Adrenal gland (tissue), 9 donors: ENCODE measurements at regions not wholly inside any gene's neighbourhood (a gene's known extent, or its start where the extent isn't known, plus 50 kb on each side); places are given as distances from the start of the nearest gene placed in this dataset.
A peak's percentile ranks its signal among the peaks of the same experiment; 100 is the strongest.

Source experiments
- DNase-seq, 7 donors: peaks; one replicate each; pipeline ENCODE4 v3.0.0-alpha.2; 2019 to 2020
- H3K27ac ChIP-seq, 5 donors: fragments of 200-600 bp; sonication (generic) in 4 of 5; 1 replicate in 3 of 5; 2 replicates in 2 of 5; pipeline versions ENCODE4 v1.5.1 to v1.8.0; 2016 to 2020; ENCODE audit warnings: mild to moderate bottlenecking in 1 of 5
- H3K27me3 ChIP-seq: fragments of 200-600 bp; 2 replicates; pipeline ENCODE4 v1.8.0; 2021
- H3K36me3 ChIP-seq, 2 donors: fragments of 200-600 bp; replicated peaks in 1 of 2; 1 replicate in 1 of 2; 2 replicates in 1 of 2; pipeline versions ENCODE4 v1.5.1 to v1.8.0; 2018 to 2022
- H3K4me1 ChIP-seq, 2 donors: fragments of 200-600 bp; replicated peaks in 1 of 2; 1 replicate in 1 of 2; 2 replicates in 1 of 2; pipeline versions ENCODE4 v1.5.1 to v1.8.0; 2018 to 2021
- H3K4me3 ChIP-seq, 4 donors: fragments of 200-600 bp; sonication (generic) in 3 of 4; one replicate each; pipeline ENCODE4 v1.5.1; 2016 to 2018
- H3K9me3 ChIP-seq, 3 donors: fragments of 200-600 bp; sonication (generic) in 1 of 3; replicated peaks in 1 of 3; 1 replicate in 2 of 3; 2 replicates in 1 of 3; pipeline versions ENCODE4 v1.5.1 to v1.8.0; 2016 to 2021
- POLR2A ChIP-seq, 2 donors: fragments of 450-650 bp; IDR thresholded peaks; one replicate each; pipeline ENCODE4 v1.6.1; 2017; ENCODE audit warnings: antibody characterized with exemption in 2 of 2, mild to moderate bottlenecking in 2 of 2, moderate library complexity in 1 of 2
- WGBS, 4 donors: extraction: QIAGEN DNeasy Blood & Tissue Kit in 2 of 4; methylation state at CpG; one replicate each; pipeline versions ENCODE4 v1.1.5 to v1.1.7; 2013 to 2017; 5-methylcytosine and 5-hydroxymethylcytosine counted together
- intact Hi-C, 2 donors: fragments of 100-400 bp; cut with DNase I; formaldehyde crosslinking; loops; one replicate each; pipeline versions ENCODE4 v1.14.1 to v1.15.0; 2022 to 2023
- TF ChIP-seq, protein P1 (sequence below), 6 experiments: fragments of 450-650 bp in 4 of 6; fragments of 200-600 bp in 2 of 6; sonication (generic) in 1 of 6; IDR thresholded peaks; 1 replicate in 5 of 6; 2 replicates in 1 of 6; pipeline versions ENCODE4 v1.5.1 to v1.8.0; 2016 to 2021; ENCODE audit warnings: antibody characterized with exemption in 6 of 6, mild to moderate bottlenecking in 2 of 6, moderate library complexity in 1 of 6
- donor health status: healthy with polysubstance abuse.
- donor health status: Bipolar disorder and iron deficiency.
- donor health status: DM: yes; HTN: yes; CAD: no.
- donor health status: DM: no; HTN: no; CAD: no.
- donor health status: DM: no; HTN: no; CAD: no.

GRCh38 chr5:93163010-93163663 is 417.9 kb downstream of the NR2F1-AS1 start:
- no peaks in the 10 kb centered on the region for H3K36me3 ChIP-seq
- TF ChIP-seq, protein P1, sequence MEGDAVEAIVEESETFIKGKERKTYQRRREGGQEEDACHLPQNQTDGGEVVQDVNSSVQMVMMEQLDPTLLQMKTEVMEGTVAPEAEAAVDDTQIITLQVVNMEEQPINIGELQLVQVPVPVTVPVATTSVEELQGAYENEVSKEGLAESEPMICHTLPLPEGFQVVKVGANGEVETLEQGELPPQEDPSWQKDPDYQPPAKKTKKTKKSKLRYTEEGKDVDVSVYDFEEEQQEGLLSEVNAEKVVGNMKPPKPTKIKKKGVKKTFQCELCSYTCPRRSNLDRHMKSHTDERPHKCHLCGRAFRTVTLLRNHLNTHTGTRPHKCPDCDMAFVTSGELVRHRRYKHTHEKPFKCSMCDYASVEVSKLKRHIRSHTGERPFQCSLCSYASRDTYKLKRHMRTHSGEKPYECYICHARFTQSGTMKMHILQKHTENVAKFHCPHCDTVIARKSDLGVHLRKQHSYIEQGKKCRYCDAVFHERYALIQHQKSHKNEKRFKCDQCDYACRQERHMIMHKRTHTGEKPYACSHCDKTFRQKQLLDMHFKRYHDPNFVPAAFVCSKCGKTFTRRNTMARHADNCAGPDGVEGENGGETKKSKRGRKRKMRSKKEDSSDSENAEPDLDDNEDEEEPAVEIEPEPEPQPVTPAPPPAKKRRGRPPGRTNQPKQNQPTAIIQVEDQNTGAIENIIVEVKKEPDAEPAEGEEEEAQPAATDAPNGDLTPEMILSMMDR (IDR thresholded peaks at IDR 0.05): no peak
- H3K4me1 ChIP-seq: peaks cover 0 to 18% of the 10 kb centered on the region in 2 donors
- no peak for DNase-seq
- intact Hi-C loops: no loop called here
- H3K27ac ChIP-seq: peak overlapping the region in 2 of 5 donors; percentile 11 to 60
- H3K27me3 ChIP-seq: no peaks in the 10 kb centered on the region
- H3K4me3 ChIP-seq: no peak overlapping the region
- H3K9me3 ChIP-seq: no peaks in the 10 kb centered on the region

DNA sequence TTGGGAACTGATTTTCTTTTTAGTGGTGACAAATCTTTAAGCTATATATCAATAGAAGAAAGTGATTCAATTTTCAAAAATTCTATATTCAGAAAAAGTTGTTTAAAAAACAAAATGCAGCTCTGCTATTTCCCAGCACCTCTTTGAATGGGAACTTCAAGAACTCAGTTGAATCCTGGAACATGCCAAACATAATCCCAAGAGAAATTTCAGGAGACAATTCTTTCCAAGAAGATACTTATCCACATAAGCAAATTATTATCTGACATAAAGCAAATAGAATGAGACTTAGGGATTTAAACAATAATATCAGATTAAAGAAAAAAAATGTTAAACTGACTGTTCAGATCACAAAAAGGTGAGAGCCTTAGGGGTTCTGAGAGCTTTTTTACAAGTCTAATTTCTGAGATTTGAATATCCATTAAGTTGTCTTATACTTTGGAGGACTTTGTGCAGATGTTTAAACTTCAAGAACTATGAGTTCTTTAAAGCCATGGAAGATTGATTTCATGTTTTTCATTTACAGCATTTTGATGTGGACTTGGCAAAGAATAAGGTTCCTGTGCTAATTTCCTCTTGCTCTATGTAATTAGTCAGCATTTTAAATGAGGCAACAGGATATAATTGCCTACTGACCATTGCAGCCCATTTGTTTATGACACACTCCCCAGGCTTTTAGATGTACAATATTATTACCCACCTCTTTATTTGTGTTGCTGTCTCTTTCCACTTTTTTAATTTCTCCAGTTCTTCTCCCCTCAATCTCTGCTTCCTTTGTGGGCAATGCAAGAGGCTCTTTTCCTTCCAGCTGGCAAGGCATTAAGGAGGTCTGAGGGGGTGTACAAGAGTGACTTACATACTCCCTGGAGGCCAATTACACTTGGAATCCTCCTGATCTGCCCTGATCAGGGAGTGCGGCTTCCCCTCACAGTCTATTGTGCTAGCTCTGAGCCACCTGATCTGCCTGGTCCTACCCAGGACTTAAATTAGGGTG is 419.1 kb downstream of the NR2F1-AS1 start:
- H3K27ac ChIP-seq: peak overlapping the region in 3 of 5 donors; percentile 24 to 71 (median 60)
- intact Hi-C loops: no loop called here
- no peak overlapping the region for H3K4me3 ChIP-seq
- H3K4me1 ChIP-seq: peaks cover 0 to 18% of the 10 kb centered on the region in 2 donors
- no peak for TF ChIP-seq POLR2A (IDR thresholded peaks at IDR 0.05)
- no peaks in the 10 kb centered on the region for H3K9me3 ChIP-seq
- 70 to 78% (median 74%) methylated on average over 1 of the region's 1 CpG for WGBS, 4 donors
- no peaks in the 10 kb centered on the region for H3K36me3 ChIP-seq
- no peaks in the 10 kb centered on the region for H3K27me3 ChIP-seq
- DNase-seq: no peak

GRCh38 chr5:93158841-93159240 is 422.2 kb downstream of the NR2F1-AS1 start:
- Histone ChIP-seq H3K36me3 (no peaks in the 10 kb centered on the region), H3K9me3 (no peaks in the 10 kb centered on the region), H3K4me3 (no peak overlapping the region), H3K27me3 (no peaks in the 10 kb centered on the region), H3K27ac (no peak overlapping the region), H3K4me1 (peaks cover 0 to 18% of the 10 kb centered on the region in 2 donors)
- intact Hi-C loops: no loop called here
- TF ChIP-seq, protein P1 (IDR thresholded peaks at IDR 0.05): no peak
- no peak for TF ChIP-seq POLR2A (IDR thresholded peaks at IDR 0.05)
- DNase-seq: no peak
- WGBS, 4 donors: 70 to 84% (median 79%) methylated on average over 2 to 3 of the region's 3 CpGs

GRCh38 chr5:93156566-93156965 is 424.5 kb downstream of the NR2F1-AS1 start:
- Histone ChIP-seq H3K9me3 (no peaks in the 10 kb centered on the region), H3K36me3 (no peaks in the 10 kb centered on the region), H3K27me3 (no peaks in the 10 kb centered on the region), H3K4me1 (peaks cover 0 to 4% of the 10 kb centered on the region in 2 donors), H3K27ac (no peak overlapping the region), H3K4me3 (no peak overlapping the region)
- DNase-seq: no peak
- WGBS, 4 donors: 84 to 92% (median 91%) methylated on average over 5 of the region's 5 CpGs
- intact Hi-C loops: no loop called here
- no peak for TF ChIP-seq POLR2A (IDR thresholded peaks at IDR 0.05)
- TF ChIP-seq, protein P1 (IDR thresholded peaks at IDR 0.05): no peak
